GM23338 (cell line): ENCODE measurements at regions not wholly inside any gene's neighbourhood (a gene's known extent, or its start where the extent isn't known, plus 50 kb on each side); places are given as distances from the start of the nearest gene placed in this dataset.

ENCODE experiments used
- ATAC-seq: fragments of 200-7000 bp; cut with Tn5 transposase; 3 replicates; pipeline ENCODE4 v1.9.1; 2020
- DNase-seq: peaks from one replicate; pipeline ENCODE4 v3.0.0-alpha.2; 2015; ENCODE audit warnings: low spot score
- H2AFZ ChIP-seq: fragments of 200-600 bp; sonication (generic); 2 replicates; pipeline ENCODE4 v1.8.0; 2016; ENCODE audit warnings: antibody characterized with exemption, mild to moderate bottlenecking, moderate library complexity
- H3F3A ChIP-seq: fragments of 200-600 bp; sonication (generic); replicated peaks from 2 replicates; pipeline ENCODE4 v1.8.0; 2017; ENCODE audit warnings: antibody characterized with exemption, mixed run types, low read depth
- H3K27ac ChIP-seq: fragments of 200-600 bp; sonication (generic); 2 replicates; pipeline ENCODE4 v1.6.1; 2016; ENCODE audit warnings: low read depth
- H3K27me3 ChIP-seq: fragments of 200-600 bp; sonication (generic); 2 replicates; pipeline ENCODE4 v1.8.0; 2016; ENCODE audit warnings: mild to moderate bottlenecking, mixed run types, moderate library complexity; ENCODE audit not compliant: insufficient read depth
- H3K36me3 ChIP-seq: fragments of 200-600 bp; sonication (generic); 2 replicates; pipeline ENCODE4 v1.8.0; 2016; ENCODE audit warnings: mild to moderate bottlenecking; ENCODE audit not compliant: insufficient read depth
- H3K4me1 ChIP-seq: fragments of 200-600 bp; sonication (generic); 2 replicates; pipeline ENCODE4 v1.8.0; 2016; ENCODE audit warnings: mild to moderate bottlenecking, moderate library complexity; ENCODE audit not compliant: insufficient read depth
- H3K4me2 ChIP-seq: fragments of 200-600 bp; sonication (generic); 2 replicates; pipeline ENCODE4 v1.7.1; 2017; ENCODE audit warnings: mixed run types
- H3K4me3 ChIP-seq: fragments of 200-600 bp; sonication (generic); 2 replicates; pipeline ENCODE4 v1.6.1; 2016; ENCODE audit warnings: mixed run types
- H3K79me2 ChIP-seq: fragments of 200-600 bp; sonication (generic); replicated peaks from 2 replicates; pipeline ENCODE4 v1.8.0; 2017; ENCODE audit warnings: mild to moderate bottlenecking; ENCODE audit not compliant: insufficient read depth
- H3K9me2 ChIP-seq: fragments of 200-600 bp; sonication (generic); 2 replicates; pipeline ENCODE4 v1.8.0; 2017; ENCODE audit not compliant: insufficient read depth
- H4K20me1 ChIP-seq: fragments of 200-600 bp; sonication (generic); replicated peaks from 2 replicates; pipeline ENCODE4 v1.8.0; 2017; ENCODE audit warnings: mild to moderate bottlenecking; ENCODE audit not compliant: insufficient read depth
- H3K27ac Mint-ChIP-seq: 2 replicates; pipeline ENCODE4 v1.8.0; 2020; ENCODE audit warnings: inconsistent platforms, mild to moderate bottlenecking, moderate library complexity, mixed read lengths
- H3K27me3 Mint-ChIP-seq: 3 replicates; pipeline ENCODE4 v1.8.0; 2022; ENCODE audit warnings: low read depth, mild to moderate bottlenecking, moderate library complexity, mixed read lengths, inconsistent platforms; ENCODE audit not compliant: insufficient read depth, poor library complexity
- H3K36me3 Mint-ChIP-seq: 3 replicates; pipeline ENCODE4 v1.8.0; 2021; ENCODE audit warnings: low read depth, mild to moderate bottlenecking, inconsistent platforms, moderate library complexity, mixed read lengths
- H3K4me1 Mint-ChIP-seq: 3 replicates; pipeline ENCODE4 v1.8.0; 2020; ENCODE audit warnings: mild to moderate bottlenecking, inconsistent platforms, mixed read lengths
- H3K4me3 Mint-ChIP-seq: 3 replicates; pipeline ENCODE4 v1.8.0; 2021; ENCODE audit warnings: moderate library complexity, mild to moderate bottlenecking, inconsistent platforms, mixed read lengths
- H3K9me3 Mint-ChIP-seq: 3 replicates; pipeline ENCODE4 v1.8.0; 2020; ENCODE audit warnings: moderate library complexity, mild to moderate bottlenecking, inconsistent platforms, mixed read lengths
- CREB1 ChIP-seq: fragments of 250-450 bp; sonication (Bioruptor Pico); IDR thresholded peaks from 2 replicates; pipeline ENCODE4 v1.5.0; 2020; ENCODE audit warnings: low read depth, mild to moderate bottlenecking, moderate library complexity
- EZH2 ChIP-seq: fragments of 200-600 bp; sonication (generic); IDR thresholded peaks from one replicate; pipeline ENCODE4 v1.8.0; 2017; ENCODE audit warnings: antibody characterized with exemption, mild to moderate bottlenecking, low read depth; ENCODE audit not compliant: unreplicated experiment
- EZH2phosphoT487 ChIP-seq: fragments of 200-600 bp; sonication (generic); IDR thresholded peaks from one replicate; pipeline ENCODE4 v1.8.1; 2018; ENCODE audit warnings: antibody characterized with exemption; ENCODE audit not compliant: unreplicated experiment
- JUNB ChIP-seq: IDR thresholded peaks from one replicate; pipeline ENCODE4 v1.6.1; 2016; ENCODE audit warnings: antibody characterized with exemption; ENCODE audit not compliant: unreplicated experiment
- NANOG ChIP-seq: IDR thresholded peaks from 2 replicates; pipeline ENCODE4 v1.6.1; 2016; ENCODE audit warnings: antibody characterized with exemption, borderline replicate concordance
- POLR2AphosphoS5 ChIP-seq: IDR thresholded peaks from 2 replicates; pipeline ENCODE4 v1.6.1; 2016; ENCODE audit warnings: antibody characterized with exemption, low read depth
- REST ChIP-seq: IDR thresholded peaks from one replicate; pipeline ENCODE4 v1.6.1; 2018; ENCODE audit warnings: antibody characterized with exemption; ENCODE audit not compliant: unreplicated experiment
- STAT1 ChIP-seq: IDR thresholded peaks from one replicate; pipeline ENCODE4 v1.6.1; 2016; ENCODE audit warnings: antibody characterized with exemption; ENCODE audit not compliant: unreplicated experiment
- ZNF114 ChIP-seq: fragments of 250-450 bp; sonication (Bioruptor Pico); IDR thresholded peaks from 2 replicates; pipeline ENCODE4 v1.5.0; 2020; ENCODE audit warnings: mild to moderate bottlenecking, moderate library complexity
- ZNF331 ChIP-seq: fragments of 250-450 bp; sonication (Bioruptor Pico); IDR thresholded peaks from 2 replicates; pipeline ENCODE4 v1.5.0; 2020; ENCODE audit warnings: low read depth, mild to moderate bottlenecking, moderate library complexity
- TF ChIP-seq, protein P1 (sequence below), 2 experiments: fragments of 200-600 bp in 1 of 2; sonication (generic) in 1 of 2; conservative IDR thresholded peaks; 2 replicates each; pipeline versions ENCODE4 v1.5.1 to v1.6.1; 2016 to 2017; ENCODE audit warnings: antibody characterized with exemption in 2 of 2, low read depth in 2 of 2, mild to moderate bottlenecking in 2 of 2, moderate library complexity in 1 of 2
- TF ChIP-seq, protein P2 (sequence below): IDR thresholded peaks from 2 replicates; pipeline ENCODE4 v1.6.1; 2016; ENCODE audit warnings: antibody characterized with exemption
- TF ChIP-seq, protein P3 (sequence below): fragments of 250-450 bp; sonication (Bioruptor Pico); IDR thresholded peaks from 2 replicates; pipeline ENCODE4 v1.5.0; 2020; ENCODE audit warnings: mild to moderate bottlenecking, moderate library complexity

DNA sequence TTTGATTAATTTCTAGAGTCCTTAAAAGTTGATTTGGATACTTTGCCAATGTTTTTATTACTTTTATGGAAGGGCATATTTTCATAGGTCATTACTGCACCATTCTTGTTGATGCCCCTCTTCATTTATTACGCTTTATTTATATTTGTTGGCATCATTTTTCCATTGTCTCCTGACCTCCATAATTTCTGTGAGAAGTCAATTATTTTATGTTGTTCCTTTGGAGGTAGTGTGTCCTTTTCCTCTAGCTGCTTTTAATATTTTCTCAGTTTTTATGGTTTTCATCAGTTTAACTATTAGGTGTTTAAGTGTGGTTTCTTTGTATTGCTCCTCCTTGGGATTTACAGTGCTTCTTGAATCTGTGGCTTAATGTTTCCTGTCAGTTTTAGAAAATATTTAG lies 134.9 kb downstream of the SAMD9 start:
- ATAC-seq, result no peak
- H3K36me3 Mint-ChIP-seq, result 0 out of 3 replicates have a peak, but pooled peaks cover under 1% of the 10 kb centered on the region

More for the DNA sequence above, 134.9 kb downstream of the SAMD9 start:
- TF ChIP-seq ZNF331 (CRISPR knock-in tag) (no peak), POLR2AphosphoS5 (no peak), EZH2phosphoT487 (no peak), ZNF114 (CRISPR knock-in tag) (no peak), CREB1 (CRISPR knock-in tag) (no peak), REST (no peak), JUNB (no peak), EZH2 (no peak), STAT1 (no peak), NANOG (no peak)
- TF ChIP-seq, protein P1, sequence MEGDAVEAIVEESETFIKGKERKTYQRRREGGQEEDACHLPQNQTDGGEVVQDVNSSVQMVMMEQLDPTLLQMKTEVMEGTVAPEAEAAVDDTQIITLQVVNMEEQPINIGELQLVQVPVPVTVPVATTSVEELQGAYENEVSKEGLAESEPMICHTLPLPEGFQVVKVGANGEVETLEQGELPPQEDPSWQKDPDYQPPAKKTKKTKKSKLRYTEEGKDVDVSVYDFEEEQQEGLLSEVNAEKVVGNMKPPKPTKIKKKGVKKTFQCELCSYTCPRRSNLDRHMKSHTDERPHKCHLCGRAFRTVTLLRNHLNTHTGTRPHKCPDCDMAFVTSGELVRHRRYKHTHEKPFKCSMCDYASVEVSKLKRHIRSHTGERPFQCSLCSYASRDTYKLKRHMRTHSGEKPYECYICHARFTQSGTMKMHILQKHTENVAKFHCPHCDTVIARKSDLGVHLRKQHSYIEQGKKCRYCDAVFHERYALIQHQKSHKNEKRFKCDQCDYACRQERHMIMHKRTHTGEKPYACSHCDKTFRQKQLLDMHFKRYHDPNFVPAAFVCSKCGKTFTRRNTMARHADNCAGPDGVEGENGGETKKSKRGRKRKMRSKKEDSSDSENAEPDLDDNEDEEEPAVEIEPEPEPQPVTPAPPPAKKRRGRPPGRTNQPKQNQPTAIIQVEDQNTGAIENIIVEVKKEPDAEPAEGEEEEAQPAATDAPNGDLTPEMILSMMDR (conservative IDR thresholded peaks at IDR 0.05; ENCODE audit: low read depth in 2 of 2), result no peak
- TF ChIP-seq, protein P2, sequence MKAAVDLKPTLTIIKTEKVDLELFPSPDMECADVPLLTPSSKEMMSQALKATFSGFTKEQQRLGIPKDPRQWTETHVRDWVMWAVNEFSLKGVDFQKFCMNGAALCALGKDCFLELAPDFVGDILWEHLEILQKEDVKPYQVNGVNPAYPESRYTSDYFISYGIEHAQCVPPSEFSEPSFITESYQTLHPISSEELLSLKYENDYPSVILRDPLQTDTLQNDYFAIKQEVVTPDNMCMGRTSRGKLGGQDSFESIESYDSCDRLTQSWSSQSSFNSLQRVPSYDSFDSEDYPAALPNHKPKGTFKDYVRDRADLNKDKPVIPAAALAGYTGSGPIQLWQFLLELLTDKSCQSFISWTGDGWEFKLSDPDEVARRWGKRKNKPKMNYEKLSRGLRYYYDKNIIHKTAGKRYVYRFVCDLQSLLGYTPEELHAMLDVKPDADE, result no peak
- TF ChIP-seq, protein P3, sequence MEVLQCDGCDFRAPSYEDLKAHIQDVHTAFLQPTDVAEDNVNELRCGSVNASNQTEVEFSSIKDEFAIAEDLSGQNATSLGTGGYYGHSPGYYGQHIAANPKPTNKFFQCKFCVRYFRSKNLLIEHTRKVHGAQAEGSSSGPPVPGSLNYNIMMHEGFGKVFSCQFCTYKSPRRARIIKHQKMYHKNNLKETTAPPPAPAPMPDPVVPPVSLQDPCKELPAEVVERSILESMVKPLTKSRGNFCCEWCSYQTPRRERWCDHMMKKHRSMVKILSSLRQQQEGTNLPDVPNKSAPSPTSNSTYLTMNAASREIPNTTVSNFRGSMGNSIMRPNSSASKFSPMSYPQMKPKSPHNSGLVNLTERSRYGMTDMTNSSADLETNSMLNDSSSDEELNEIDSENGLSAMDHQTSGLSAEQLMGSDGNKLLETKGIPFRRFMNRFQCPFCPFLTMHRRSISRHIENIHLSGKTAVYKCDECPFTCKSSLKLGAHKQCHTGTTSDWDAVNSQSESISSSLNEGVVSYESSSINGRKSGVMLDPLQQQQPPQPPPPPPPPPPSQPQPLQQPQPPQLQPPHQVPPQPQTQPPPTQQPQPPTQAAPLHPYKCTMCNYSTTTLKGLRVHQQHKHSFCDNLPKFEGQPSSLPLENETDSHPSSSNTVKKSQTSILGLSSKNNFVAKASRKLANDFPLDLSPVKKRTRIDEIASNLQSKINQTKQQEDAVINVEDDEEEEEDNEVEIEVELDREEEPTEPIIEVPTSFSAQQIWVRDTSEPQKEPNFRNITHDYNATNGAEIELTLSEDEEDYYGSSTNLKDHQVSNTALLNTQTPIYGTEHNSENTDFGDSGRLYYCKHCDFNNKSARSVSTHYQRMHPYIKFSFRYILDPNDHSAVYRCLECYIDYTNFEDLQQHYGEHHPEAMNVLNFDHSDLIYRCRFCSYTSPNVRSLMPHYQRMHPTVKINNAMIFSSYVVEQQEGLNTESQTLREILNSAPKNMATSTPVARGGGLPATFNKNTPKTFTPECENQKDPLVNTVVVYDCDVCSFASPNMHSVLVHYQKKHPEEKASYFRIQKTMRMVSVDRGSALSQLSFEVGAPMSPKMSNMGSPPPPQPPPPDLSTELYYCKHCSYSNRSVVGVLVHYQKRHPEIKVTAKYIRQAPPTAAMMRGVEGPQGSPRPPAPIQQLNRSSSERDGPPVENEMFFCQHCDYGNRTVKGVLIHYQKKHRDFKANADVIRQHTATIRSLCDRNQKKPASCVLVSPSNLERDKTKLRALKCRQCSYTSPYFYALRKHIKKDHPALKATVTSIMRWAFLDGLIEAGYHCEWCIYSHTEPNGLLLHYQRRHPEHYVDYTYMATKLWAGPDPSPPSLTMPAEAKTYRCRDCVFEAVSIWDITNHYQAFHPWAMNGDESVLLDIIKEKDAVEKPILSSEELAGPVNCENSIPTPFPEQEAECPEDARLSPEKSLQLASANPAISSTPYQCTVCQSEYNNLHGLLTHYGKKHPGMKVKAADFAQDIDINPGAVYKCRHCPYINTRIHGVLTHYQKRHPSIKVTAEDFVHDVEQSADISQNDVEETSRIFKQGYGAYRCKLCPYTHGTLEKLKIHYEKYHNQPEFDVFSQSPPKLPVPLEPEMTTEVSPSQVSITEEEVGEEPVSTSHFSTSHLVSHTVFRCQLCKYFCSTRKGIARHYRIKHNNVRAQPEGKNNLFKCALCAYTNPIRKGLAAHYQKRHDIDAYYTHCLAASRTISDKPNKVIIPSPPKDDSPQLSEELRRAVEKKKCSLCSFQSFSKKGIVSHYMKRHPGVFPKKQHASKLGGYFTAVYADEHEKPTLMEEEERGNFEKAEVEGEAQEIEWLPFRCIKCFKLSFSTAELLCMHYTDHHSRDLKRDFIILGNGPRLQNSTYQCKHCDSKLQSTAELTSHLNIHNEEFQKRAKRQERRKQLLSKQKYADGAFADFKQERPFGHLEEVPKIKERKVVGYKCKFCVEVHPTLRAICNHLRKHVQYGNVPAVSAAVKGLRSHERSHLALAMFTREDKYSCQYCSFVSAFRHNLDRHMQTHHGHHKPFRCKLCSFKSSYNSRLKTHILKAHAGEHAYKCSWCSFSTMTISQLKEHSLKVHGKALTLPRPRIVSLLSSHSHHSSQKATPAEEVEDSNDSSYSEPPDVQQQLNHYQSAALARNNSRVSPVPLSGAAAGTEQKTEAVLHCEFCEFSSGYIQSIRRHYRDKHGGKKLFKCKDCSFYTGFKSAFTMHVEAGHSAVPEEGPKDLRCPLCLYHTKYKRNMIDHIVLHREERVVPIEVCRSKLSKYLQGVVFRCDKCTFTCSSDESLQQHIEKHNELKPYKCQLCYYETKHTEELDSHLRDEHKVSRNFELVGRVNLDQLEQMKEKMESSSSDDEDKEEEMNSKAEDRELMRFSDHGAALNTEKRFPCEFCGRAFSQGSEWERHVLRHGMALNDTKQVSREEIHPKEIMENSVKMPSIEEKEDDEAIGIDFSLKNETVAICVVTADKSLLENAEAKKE (CRISPR knock-in tag), result no peak
- H3K4me1 Mint-ChIP-seq, result no peaks in the 10 kb centered on the region
- H3K9me2 ChIP-seq, result 0 out of 2 replicates have a peak, but pooled peaks cover 4% of the 10 kb centered on the region
- H3K79me2 ChIP-seq, result no peaks in the 10 kb centered on the region
- H3K4me2 ChIP-seq, result no peak overlapping the region
- DNase-seq, result no peak
- no peak overlapping the region for H2AFZ ChIP-seq
- no peak overlapping the region for H3K27ac ChIP-seq
- H3K36me3 ChIP-seq, result no peaks in the 10 kb centered on the region
- H4K20me1 ChIP-seq, result no peaks in the 10 kb centered on the region
- no peak overlapping the region for H3K27ac Mint-ChIP-seq
- H3K4me3 Mint-ChIP-seq, result no peak overlapping the region
- H3K27me3 Mint-ChIP-seq, result no peaks in the 10 kb centered on the region
- no peaks in the 10 kb centered on the region for H3K4me1 ChIP-seq
- H3F3A ChIP-seq, result no peaks in the 10 kb centered on the region
- H3K27me3 ChIP-seq, result no peaks in the 10 kb centered on the region
- no peaks in the 10 kb centered on the region; the same call in 1 of the 3 replicates for H3K9me3 Mint-ChIP-seq
- H3K4me3 ChIP-seq, result no peak overlapping the region
